CD4-positive, alpha-beta T cell treated with Interleukin-21 for 1 hour (primary cell): ENCODE measurements at regions not wholly inside any gene's neighbourhood (a gene's known extent, or its start where the extent isn't known, plus 50 kb on each side); places are given as distances from the start of the nearest gene placed in this dataset.

Source experiments
- DNase-seq: peaks from one replicate; pipeline ENCODE4 v3.0.0-alpha.2; 2020

DNA sequence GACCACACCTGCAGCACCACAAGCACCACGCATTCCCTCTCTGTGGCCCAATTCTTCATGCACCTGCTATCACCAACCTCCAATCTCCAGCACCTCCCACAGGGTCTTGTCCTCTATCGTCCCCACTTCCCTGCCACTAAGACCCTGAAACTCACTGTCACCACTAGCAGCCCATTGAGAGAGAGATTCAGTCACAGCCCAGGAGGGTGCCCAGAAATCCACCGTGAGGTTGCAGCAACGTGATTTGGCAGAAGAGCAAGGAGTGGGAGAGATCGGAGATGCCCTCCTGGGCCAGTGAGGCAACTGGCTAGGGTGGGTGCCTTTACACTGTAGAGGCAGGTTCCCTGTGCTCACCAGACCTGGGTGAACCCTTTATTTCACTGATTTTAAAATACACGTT is 90.1 kb downstream of the ANKRD60 start:
- no peak for DNase-seq

- no peak for DNase-seq
Measured at GRCh38 chr20:58137651-58138265, 90.7 kb downstream of the ANKRD60 start.

- DNase-seq: no peak
Measured at GRCh38 chr20:58137236-58137635, 91.2 kb downstream of the ANKRD60 start.

GRCh38 chr20:58136149-58136484 is 92.3 kb downstream of the ANKRD60 start:
- DNase-seq: no peak

GRCh38 chr20:58135441-58136148 is 92.9 kb downstream of the ANKRD60 start:
- DNase-seq: no peak

DNA sequence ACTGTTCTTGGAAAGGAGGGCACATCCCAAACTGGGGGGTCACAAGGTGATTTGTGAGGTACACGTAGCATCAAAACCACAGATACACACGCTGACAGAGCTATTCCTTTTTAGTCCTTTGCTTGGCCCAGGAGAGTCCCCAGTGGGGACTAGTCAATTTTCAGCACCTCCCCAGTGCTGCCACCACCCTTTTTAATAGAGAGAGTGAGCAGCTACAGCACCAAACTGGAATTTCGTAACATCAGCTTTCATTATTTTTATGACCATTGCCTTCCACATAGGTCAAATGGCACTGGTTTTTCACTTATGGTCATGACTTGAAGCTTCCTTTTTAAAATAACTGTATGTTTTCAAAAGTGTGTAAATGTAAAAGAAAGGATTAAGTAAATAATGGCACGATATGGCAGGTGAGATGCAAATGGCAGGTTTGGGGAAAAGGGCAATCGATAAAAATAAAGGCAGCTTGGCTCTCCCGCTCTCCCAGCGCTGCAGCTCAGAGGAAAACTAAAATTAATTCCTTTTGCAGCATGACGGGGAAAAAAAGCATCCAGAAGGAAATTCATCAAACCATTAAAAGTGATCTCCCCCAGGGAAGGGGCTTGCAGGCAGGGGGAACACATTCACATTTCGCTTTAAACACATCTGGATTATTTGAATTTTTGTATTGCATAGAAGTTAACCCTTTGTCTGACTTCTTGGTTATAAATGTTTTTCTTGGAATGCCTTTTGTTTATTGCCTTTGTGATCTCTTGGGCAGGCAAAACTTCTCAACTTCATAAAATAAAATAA is 95.2 kb downstream of the ANKRD60 start:
- no peak for DNase-seq

DNA sequence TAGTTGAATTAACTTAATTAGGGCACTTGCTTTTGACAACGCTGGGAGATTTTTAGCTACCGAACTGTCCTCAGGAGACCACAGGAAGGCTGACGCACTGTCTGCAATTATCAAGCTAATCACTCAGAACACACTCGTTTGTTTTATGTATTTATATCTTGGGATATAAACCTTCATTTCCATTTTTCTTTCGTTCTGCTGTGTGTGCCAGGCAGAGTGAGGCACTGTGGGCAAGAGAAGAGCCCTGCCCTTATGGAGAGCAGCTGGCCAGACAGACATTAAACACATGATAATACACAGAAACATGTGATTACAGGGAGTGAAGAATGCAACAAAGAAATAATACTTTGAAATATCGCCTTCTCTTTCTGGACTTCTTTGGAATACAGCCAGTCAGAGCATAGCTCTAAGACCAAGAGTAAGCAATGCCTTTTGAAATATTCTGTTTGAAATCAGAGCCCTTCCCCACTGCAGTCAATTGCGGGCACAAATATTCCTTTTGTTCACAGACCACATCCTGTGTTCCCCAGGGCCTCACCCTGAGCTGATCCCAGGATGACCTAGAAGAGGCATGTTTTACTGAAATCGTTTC is 96.8 kb downstream of the ANKRD60 start:
- DNase-seq: no peak

DNA sequence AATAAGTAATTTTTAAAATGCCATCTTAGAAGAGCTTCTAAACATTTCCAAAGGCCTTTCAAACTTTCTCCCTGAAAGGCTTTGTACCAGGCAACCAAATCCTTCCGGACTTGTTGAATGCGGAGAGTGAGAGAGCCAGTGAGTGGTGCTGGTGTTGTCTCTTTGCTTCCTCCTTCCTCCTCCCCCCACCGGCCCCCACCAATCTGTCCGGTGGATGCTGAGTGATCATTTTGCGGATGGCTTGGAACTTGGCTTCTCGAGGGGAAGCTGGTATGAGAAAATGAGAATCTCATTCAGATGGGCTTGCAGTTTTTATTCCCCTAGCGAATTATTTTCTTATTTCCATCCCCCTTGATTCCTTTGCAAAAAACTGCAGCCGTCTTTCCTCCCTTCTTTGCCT is 97.3 kb downstream of the ANKRD60 start:
- no peak for DNase-seq

GRCh38 chr20:58130581-58130980 is 97.9 kb downstream of the ANKRD60 start:
- no peak for DNase-seq

DNA sequence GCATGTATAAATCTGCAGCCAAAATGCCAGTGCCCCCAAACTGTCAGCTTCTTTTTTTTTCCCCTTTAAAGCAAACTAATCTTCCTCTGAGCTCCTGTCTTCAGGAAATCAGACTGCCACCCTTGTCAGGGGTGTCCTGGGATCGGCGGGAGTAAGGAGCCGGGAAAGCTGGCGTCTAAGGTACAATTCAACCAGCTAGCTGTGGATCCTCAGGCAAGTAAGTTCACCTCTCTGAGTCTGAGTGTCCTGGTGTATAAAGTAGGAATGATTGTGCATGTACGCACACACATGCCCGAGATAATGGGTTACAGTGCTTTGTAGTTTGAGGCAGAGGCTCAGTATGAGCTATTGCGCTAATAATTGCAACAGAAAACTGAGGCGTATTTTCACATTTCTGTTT is 98.3 kb downstream of the ANKRD60 start:
- no peak for DNase-seq

GRCh38 chr20:58129721-58130151 is 98.7 kb downstream of the ANKRD60 start:
- no peak for DNase-seq

- DNase-seq: no peak
Measured at GRCh38 chr20:58128635-58129625, 99.5 kb downstream of the ANKRD60 start.

DNA sequence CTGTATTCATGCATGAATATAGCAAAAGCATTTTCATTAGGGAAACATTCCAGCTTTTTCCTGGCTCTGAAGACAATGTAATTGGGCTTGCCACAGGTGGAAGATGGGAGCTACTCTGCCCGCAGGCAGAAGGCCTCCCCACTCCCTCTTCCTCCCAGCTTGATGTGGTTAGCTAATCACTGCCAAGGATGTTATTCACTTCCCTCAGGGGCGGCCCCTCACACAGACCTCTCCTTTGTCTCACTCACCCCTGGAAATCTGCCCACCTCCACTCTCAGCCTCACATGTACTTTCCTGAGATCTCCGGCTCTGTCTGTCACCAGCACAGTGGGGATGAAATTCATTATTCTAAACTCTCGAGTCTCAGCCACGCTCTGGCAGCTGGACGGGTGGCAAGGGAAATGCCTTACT is 100.7 kb downstream of the ANKRD60 start:
- no peak for DNase-seq

- DNase-seq: no peak
Measured at GRCh38 chr20:58125726-58126125, 102.7 kb downstream of the ANKRD60 start.

GRCh38 chr20:58117944-58118343 is 110.5 kb downstream of the ANKRD60 start:
- DNase-seq: no peak

DNA sequence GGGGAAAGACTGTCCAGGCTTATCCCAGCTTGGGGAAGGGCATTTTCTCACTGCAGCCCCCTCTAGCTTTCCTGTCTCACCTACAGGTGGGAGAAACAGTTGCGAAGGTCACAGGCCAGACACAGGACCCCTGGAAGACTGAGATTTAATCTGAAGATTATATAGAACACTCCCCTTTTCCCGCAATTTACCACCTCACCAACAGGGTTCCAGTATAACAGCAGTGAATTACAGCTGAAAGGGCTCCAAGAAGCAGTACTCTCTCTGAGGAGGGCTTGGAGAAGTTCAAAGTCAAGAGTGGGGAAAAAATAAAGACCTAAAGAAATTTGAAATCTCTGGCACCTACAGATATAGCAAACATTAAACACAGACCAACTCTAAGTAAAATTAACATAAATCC is 111.9 kb downstream of the ANKRD60 start:
- DNase-seq: no peak

DNA sequence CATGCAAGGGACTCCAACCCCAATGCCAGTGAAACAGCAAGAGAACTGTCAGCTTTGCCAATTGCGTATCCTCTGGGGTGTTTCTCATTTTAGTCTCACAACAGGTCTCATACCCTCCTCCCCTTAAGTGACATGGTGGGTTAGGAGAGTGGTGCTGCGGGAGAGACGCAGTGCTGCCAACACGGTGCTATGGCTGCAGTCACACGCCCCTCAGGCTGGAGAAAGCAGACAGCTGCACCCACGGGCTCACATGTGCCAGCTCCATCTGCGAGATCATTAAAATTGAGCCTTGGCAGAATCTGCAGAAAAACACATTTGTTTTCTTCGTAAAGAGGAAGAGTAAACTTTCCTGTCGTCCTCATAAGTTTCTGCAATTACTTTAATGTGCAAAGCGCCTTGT is 114.7 kb downstream of the ANKRD60 start:
- no peak for DNase-seq

DNA sequence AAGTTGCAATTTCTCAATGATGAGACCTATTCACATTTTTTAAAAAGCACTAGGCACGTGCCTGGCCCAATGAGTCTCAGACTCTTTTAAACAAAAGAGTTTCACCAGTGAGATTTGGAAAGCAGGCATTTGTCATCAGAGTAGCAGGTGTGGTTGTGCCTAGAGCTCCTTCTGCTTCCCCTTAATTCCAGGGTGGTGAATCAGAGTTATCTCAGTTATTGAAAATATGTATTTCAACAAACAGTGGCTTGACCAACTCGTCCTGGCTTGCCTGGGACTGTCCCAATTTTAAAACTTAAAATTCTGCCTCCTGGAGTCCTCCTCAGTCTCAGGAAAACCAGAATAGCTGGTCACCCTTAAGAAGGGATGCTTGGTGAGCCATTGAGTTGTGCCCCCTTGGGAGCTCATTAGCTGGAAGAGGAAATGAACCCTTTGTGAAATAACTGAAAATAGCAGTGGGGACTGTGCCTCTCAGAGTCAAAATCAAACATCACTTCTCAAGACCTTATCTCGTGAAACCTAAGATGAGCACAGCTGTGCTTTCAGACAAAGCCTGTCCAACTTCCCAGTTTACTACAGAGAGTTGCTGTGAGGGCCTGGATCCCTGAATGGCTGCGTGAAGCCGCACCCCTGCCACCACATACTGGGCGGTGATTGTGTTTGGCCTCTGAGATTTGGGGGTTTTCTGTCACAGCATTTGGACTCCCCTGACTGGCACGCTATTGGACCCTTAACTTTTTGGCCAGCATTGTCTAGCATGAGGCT is 116.3 kb downstream of the ANKRD60 start:
- no peak for DNase-seq

DNA sequence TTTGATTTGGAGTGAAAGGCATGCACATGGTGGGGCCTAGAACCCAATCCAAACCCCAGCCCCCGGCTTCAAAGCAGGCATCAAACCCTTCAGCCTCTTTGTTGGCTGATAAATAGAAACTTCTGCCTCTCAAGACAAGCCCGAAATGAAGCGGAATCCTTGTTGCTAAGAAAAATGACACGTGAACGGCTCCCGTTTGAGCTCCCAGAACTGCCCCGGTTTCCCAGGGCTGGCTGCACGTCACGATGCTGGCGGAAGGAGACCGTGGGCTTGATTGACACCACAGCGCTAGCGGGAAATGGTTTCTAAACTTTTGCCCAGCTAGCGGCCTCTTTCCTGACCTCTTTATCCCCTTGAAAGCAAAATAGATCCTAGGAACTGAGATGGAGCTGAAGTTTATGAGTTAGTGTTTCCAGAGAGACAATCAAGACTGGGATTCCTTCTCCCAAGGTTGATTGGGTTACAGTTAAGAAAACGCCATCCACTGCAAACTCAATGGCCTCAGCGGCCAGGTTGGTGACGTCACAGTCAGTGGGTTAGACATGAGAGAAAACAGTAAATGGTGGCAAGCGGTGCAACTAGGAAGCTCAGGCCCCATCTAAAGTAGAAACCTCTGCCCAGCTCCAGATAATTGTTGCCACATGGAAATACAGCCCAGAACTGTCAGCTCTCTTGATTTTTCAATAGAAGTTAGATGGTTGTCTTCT is 117.0 kb downstream of the ANKRD60 start:
- no peak for DNase-seq

DNA sequence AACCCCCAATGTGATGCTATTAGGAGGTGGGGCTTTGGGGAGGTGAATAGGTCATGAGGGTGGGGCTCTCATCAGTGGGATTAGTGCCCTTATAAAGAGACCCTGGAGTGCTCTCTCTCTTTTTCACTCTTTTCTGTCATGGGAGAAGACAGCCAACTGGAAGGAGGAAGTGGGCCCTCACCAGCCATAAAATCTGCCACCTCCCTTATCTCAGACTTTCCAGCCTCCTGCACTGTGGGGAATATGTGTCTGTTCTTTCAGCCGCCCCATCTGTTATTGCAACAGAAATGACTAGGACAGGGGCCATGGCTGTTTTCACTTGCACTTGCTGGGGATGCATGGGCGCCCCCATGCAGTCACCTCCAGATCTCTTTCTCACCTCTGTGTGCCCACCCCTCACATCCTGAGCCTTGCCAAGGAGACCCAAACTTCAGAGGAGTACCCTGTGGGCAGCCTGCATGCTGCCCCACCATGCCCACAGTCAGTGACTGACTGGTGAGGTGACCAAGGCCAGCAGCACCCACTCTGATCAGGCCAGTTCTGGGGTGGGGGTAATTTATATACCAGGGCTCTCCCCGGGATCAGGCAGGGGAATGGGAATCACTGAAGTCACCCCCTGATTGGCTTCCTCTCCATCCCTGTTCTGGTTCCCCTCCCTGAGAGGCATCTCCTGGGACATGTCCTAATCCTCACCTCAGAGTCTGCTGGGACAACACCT is 118.4 kb downstream of the ANKRD60 start:
- no peak for DNase-seq
